Activated T-cell treated with anti-CD3 and anti-CD28 coated beads, Interleukin-2, amount 50 U/mL, for 72 hours (primary cell): ENCODE measurements at regions not wholly inside any gene's neighbourhood (a gene's known extent, or its start where the extent isn't known, plus 50 kb on each side); places are given as distances from the start of the nearest gene placed in this dataset.
"Not testable (repeated sequence)": the region's sequence is repeated elsewhere in the genome, so short reads cannot be mapped to it uniquely, and the experiment has no call there.

Experiments used
- ATAC-seq, 2 donors: fragments of 150-1000 bp; cut with Tn5 transposase; replicated peaks in 1 of 2; 2 replicates each; pipeline ENCODE4 v1.10.0; 2021; ENCODE audit warnings: moderate library complexity in 2 of 2, mild to moderate bottlenecking in 1 of 2
- DNase-seq, 2 donors: peaks; one replicate each; pipeline ENCODE4 v3.0.0; 2021 to 2022; ENCODE audit warnings: mixed read lengths in 1 of 2
- H3K27ac Mint-ChIP-seq: one replicate; pipeline ENCODE4 v1.8.0; 2022; ENCODE audit warnings: mild to moderate bottlenecking, moderate library complexity, mixed read lengths
- H3K27me3 Mint-ChIP-seq: one replicate; pipeline ENCODE4 v1.8.0; 2022; ENCODE audit warnings: low read depth, mixed read lengths
- H3K36me3 Mint-ChIP-seq, 2 donors: one replicate each; pipeline ENCODE4 v1.8.0; 2022; ENCODE audit warnings: mixed read lengths in 2 of 2, mild to moderate bottlenecking in 1 of 2; ENCODE audit not compliant: insufficient read depth in 2 of 2
- H3K4me1 Mint-ChIP-seq: one replicate; pipeline ENCODE4 v1.8.0; 2022; ENCODE audit warnings: low read depth, mixed read lengths
- H3K4me3 Mint-ChIP-seq, 2 donors: one replicate each; pipeline ENCODE4 v1.8.0; 2022; ENCODE audit warnings: mild to moderate bottlenecking in 2 of 2, mixed read lengths in 2 of 2, moderate library complexity in 2 of 2
- H3K9me3 Mint-ChIP-seq, 2 donors: one replicate each; pipeline ENCODE4 v1.8.0; 2022; ENCODE audit warnings: mixed read lengths in 2 of 2

GRCh38 chrX:121581885-121582284 is 534.5 kb downstream of the GLUD2 start:
- Mint-ChIP-seq H3K9me3 (no peaks in the 10 kb centered on the region), H3K27ac (no peak overlapping the region), H3K4me3 (no peak overlapping the region), H3K4me1 (peaks cover 6% of the 10 kb centered on the region), H3K27me3 (no peaks in the 10 kb centered on the region), H3K36me3 (no peaks in the 10 kb centered on the region)
- DNase-seq: no peak
- no peak for ATAC-seq

GRCh38 chrX:121585626-121586025 is 538.2 kb downstream of the GLUD2 start:
- H3K9me3 Mint-ChIP-seq: no peaks in the 10 kb centered on the region
- H3K27ac Mint-ChIP-seq: no peak overlapping the region
- H3K4me1 Mint-ChIP-seq: no peaks in the 10 kb centered on the region
- ATAC-seq (no peak), DNase-seq (no peak)
- peaks cover 15% of the 10 kb centered on the region for H3K27me3 Mint-ChIP-seq
- no peaks in the 10 kb centered on the region for H3K36me3 Mint-ChIP-seq
- H3K4me3 Mint-ChIP-seq: no peak overlapping the region

- Mint-ChIP-seq H3K4me3 (no peak overlapping the region), H3K4me1 (no peaks in the 10 kb centered on the region), H3K9me3 (no peaks in the 10 kb centered on the region), H3K27ac (no peak overlapping the region), H3K36me3 (no peaks in the 10 kb centered on the region), H3K27me3 (peaks cover 15% of the 10 kb centered on the region)
- ATAC-seq (no peak), DNase-seq (no peak)
Observed at GRCh38 chrX:121592884-121593283, 545.5 kb downstream of the GLUD2 start.

- DNase-seq (no peak), ATAC-seq (no peak)
- peaks cover 6% of the 10 kb centered on the region for H3K27me3 Mint-ChIP-seq
- H3K4me3 Mint-ChIP-seq: no peak overlapping the region
- H3K4me1 Mint-ChIP-seq: no peaks in the 10 kb centered on the region
- H3K36me3 Mint-ChIP-seq: no peaks in the 10 kb centered on the region
- H3K27ac Mint-ChIP-seq: no peak overlapping the region
- H3K9me3 Mint-ChIP-seq: peaks cover 0 to 1% of the 10 kb centered on the region in 2 donors
Observed at GRCh38 chrX:121598356-121598755, 550.9 kb downstream of the GLUD2 start.

GRCh38 chrX:121635141-121635540 is 587.7 kb downstream of the GLUD2 start:
- Mint-ChIP-seq H3K36me3 (no peaks in the 10 kb centered on the region), H3K4me1 (no peaks in the 10 kb centered on the region), H3K27ac (no peak overlapping the region), H3K4me3 (no peak overlapping the region), H3K27me3 (no peaks in the 10 kb centered on the region), H3K9me3 (no peaks in the 10 kb centered on the region)
- ATAC-seq (no peak), DNase-seq (no peak)

- no peak overlapping the region for H3K27ac Mint-ChIP-seq
Observed at GRCh38 chrX:121639781-121640180, 592.4 kb downstream of the GLUD2 start.

GRCh38 chrX:121641560-121641959 is 594.1 kb downstream of the GLUD2 start:
- H3K27ac Mint-ChIP-seq: no peak overlapping the region
- H3K4me1 Mint-ChIP-seq: no peaks in the 10 kb centered on the region
- DNase-seq (no peak), ATAC-seq (no peak)
- no peak overlapping the region for H3K4me3 Mint-ChIP-seq
- no peaks in the 10 kb centered on the region for H3K36me3 Mint-ChIP-seq
- H3K9me3 Mint-ChIP-seq: no peaks in the 10 kb centered on the region
- no peaks in the 10 kb centered on the region for H3K27me3 Mint-ChIP-seq

More at GRCh38 chrX:121639781-121640180, 592.4 kb downstream of the GLUD2 start:
- no peak for DNase-seq
- ATAC-seq: no peak
- Mint-ChIP-seq H3K27me3 (no peaks in the 10 kb centered on the region), H3K9me3 (no peaks in the 10 kb centered on the region), H3K4me1 (no peaks in the 10 kb centered on the region), H3K36me3 (no peaks in the 10 kb centered on the region), H3K4me3 (no peak overlapping the region)

- peaks cover 0 to 2% of the 10 kb centered on the region in 2 donors for H3K36me3 Mint-ChIP-seq
- ATAC-seq (no peak), DNase-seq (no peak)
- H3K4me3 Mint-ChIP-seq: no peak overlapping the region
- H3K9me3 Mint-ChIP-seq: no peaks in the 10 kb centered on the region
- H3K27me3 Mint-ChIP-seq: no peaks in the 10 kb centered on the region
- no peaks in the 10 kb centered on the region for H3K4me1 Mint-ChIP-seq
- no peak overlapping the region for H3K27ac Mint-ChIP-seq
Observed at GRCh38 chrX:121642415-121642814, 595.0 kb downstream of the GLUD2 start.

- DNase-seq: no peak
- Mint-ChIP-seq H3K27ac (no peak overlapping the region), H3K4me3 (no peak overlapping the region), H3K9me3 (peaks cover 0 to 2% of the 10 kb centered on the region in 2 donors), H3K36me3 (peaks cover 0 to 2% of the 10 kb centered on the region in 2 donors), H3K27me3 (no peaks in the 10 kb centered on the region), H3K4me1 (no peaks in the 10 kb centered on the region)
- no peak for ATAC-seq
Observed at GRCh38 chrX:121649417-121649816, 602.0 kb downstream of the GLUD2 start.

GRCh38 chrX:121655276-121655675 is 607.9 kb downstream of the GLUD2 start:
- no peak for DNase-seq
- Mint-ChIP-seq H3K27ac (no peak overlapping the region), H3K4me1 (no peaks in the 10 kb centered on the region), H3K9me3 (peaks cover 0 to 2% of the 10 kb centered on the region in 2 donors), H3K27me3 (no peaks in the 10 kb centered on the region), H3K4me3 (no peak overlapping the region), H3K36me3 (no peaks in the 10 kb centered on the region)
- no peak for ATAC-seq

- H3K36me3 Mint-ChIP-seq: no peaks in the 10 kb centered on the region
- DNase-seq (no peak), ATAC-seq (no peak)
- H3K27me3 Mint-ChIP-seq: no peaks in the 10 kb centered on the region
- peaks cover 0 to 2% of the 10 kb centered on the region in 2 donors for H3K9me3 Mint-ChIP-seq
- H3K4me1 Mint-ChIP-seq: no peaks in the 10 kb centered on the region
- no peak overlapping the region for H3K27ac Mint-ChIP-seq
- no peak overlapping the region for H3K4me3 Mint-ChIP-seq
Observed at GRCh38 chrX:121666171-121666570, 618.8 kb downstream of the GLUD2 start.

GRCh38 chrX:121671649-121672048 is 624.2 kb downstream of the GLUD2 start:
- peaks cover 2 to 5% of the 10 kb centered on the region in 2 donors for H3K9me3 Mint-ChIP-seq
- no peaks in the 10 kb centered on the region for H3K4me1 Mint-ChIP-seq
- H3K36me3 Mint-ChIP-seq: no peaks in the 10 kb centered on the region
- DNase-seq (no peak), ATAC-seq (no peak)
- no peak overlapping the region for H3K27ac Mint-ChIP-seq
- no peak overlapping the region for H3K4me3 Mint-ChIP-seq
- no peaks in the 10 kb centered on the region for H3K27me3 Mint-ChIP-seq

- H3K36me3 Mint-ChIP-seq, H3K27me3 Mint-ChIP-seq, H3K27ac Mint-ChIP-seq, H3K4me1 Mint-ChIP-seq, ATAC-seq, H3K4me3 Mint-ChIP-seq, DNase-seq, H3K9me3 Mint-ChIP-seq: not testable (repeated sequence)
Observed at GRCh38 chrX:121709236-121709635, 661.8 kb downstream of the GLUD2 start.

GRCh38 chrX:121733514-121733913 is 686.1 kb downstream of the GLUD2 start:
- no peaks in the 10 kb centered on the region for H3K36me3 Mint-ChIP-seq
- no peak overlapping the region for H3K4me3 Mint-ChIP-seq
- no peaks in the 10 kb centered on the region for H3K9me3 Mint-ChIP-seq
- no peak overlapping the region for H3K27ac Mint-ChIP-seq
- H3K27me3 Mint-ChIP-seq: no peaks in the 10 kb centered on the region
- DNase-seq: no peak
- H3K4me1 Mint-ChIP-seq: no peaks in the 10 kb centered on the region
- no peak for ATAC-seq
